ENCODE measurements at regions not wholly inside any gene's neighbourhood (a gene's known extent, or its start where the extent isn't known, plus 50 kb on each side); places are given as distances from the start of the nearest gene placed in this dataset.

- DNase-seq: no peak
Measured at GRCh38 chr5:106171132-106171531, 1499.6 kb downstream of the EFNA5 start.

- DNase-seq: no peak
Measured at GRCh38 chr5:106167766-106168165, 1503.0 kb downstream of the EFNA5 start.

GRCh38 chr5:106163233-106163632, 1507.5 kb downstream of the EFNA5 start:
- no peak for DNase-seq

- no peak for DNase-seq
Measured at GRCh38 chr5:106159616-106160015, 1511.1 kb downstream of the EFNA5 start.

GRCh38 chr5:106154280-106154716, 1516.4 kb downstream of the EFNA5 start:
- DNase-seq: no peak

DNA sequence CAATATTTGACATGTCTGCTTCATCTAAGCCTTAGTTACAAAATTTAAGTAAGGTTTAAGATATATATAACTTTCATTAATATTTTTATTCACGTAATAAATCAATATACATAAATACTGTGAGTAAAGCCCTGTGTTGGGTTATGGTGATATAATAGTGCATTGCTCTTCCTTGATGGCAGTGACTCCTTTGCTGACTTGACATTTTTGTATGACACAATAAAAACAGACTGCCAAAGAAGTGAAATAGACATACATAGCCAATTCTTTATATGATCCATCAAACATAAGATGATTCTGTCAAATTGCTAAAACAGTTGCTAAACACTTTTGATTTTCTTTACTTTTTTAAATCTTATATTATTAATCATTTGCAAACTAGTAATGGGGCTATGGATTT, 1518.2 kb downstream of the EFNA5 start:
- no peak for DNase-seq

GRCh38 chr5:106142116-106142515, 1528.6 kb downstream of the EFNA5 start:
- no peak for DNase-seq

DNA sequence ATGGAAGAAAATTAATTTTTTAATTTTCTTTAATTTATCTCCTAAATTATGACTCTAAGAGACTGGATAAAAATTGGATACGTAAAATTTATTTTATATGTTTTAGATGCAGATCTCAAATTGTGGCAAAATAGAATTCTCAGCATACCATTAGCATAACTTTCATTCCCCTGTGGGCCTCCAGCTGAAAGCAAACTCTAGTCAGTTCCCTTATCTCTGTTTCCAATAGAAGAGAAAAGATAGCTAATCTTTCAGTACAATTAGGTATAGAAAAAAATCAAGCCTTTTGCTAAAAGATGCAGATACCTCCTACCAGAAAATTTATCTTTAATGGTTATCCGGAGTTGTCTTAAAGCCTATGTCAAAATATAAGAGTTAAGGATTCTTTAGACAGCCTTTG, 1530.6 kb downstream of the EFNA5 start:
- no peak for DNase-seq

DNA sequence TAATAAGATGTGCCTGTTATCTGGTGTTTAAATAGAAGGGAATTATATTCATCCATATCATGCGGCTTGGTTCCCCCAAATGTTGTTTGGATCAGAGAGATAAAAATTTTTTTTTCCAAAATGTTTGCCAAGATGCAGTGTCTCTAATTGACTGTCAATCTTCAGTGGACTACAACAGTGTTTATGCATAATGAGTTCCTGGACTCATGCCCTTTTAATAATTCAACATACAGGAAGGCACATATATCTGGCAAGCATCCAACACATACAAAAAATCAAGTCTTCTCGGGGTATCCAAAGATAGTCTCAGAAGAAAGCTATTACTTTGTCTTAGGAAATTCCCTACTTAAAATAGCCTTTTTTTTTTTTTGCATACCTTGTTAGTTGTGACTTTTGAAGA, 1534.7 kb downstream of the EFNA5 start:
- no peak for DNase-seq

DNA sequence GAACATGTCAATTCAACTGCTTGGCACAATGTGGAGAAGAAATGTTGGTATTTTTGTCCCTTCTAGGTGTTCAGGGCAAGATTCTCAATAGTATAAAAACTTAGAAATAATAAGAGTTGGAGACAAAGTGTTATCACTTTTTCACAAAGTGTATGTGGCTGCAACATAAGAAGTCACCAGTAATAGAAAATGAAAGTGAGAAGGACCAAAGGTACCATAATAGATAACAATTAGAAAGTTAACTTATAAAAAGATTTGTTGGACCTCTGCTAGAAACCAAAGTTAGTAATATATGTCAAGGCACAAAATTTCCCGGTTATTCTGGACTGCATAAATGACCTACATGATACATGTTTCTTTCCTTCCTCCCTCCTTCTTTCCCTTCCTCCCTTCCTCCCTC, 1535.3 kb downstream of the EFNA5 start:
- DNase-seq: no peak

GRCh38 chr5:106134549-106134948, 1536.2 kb downstream of the EFNA5 start:
- DNase-seq: no peak

GRCh38 chr5:106127985-106128384, 1542.8 kb downstream of the EFNA5 start:
- no peak for DNase-seq

- no peak for DNase-seq
Measured at GRCh38 chr5:106127341-106127781, 1543.4 kb downstream of the EFNA5 start.

DNA sequence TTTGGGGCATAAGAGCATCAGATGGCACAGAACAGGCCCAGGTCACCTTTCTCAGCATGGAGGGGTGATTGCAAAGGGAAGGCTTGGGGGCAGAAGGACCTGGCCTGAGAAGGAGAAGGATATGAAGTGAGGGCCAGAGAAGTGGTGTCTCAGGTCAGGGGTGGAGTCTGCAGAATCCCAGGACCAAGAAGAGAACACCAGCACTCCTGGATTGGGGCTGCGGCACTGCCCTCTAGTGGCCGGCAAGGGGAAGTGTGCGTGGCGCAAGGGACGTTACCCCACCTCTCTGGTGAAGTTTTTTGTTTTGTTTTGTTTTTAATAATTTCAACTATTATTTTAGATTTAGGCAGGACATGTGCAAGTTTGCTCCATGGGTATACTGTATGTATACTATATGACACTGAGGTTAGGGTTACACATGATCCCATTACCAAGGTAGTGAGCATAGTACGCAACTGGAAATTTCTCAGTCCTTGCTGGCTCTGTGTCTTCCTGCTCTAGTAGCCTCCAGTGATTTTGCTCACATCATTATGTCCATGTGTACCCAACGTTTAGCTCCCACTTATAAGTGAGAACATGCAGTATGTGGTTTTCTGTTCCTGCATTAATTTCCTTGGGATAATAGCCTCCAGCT, 1548.6 kb downstream of the EFNA5 start:
- DNase-seq: peak; percentile 42

DNA sequence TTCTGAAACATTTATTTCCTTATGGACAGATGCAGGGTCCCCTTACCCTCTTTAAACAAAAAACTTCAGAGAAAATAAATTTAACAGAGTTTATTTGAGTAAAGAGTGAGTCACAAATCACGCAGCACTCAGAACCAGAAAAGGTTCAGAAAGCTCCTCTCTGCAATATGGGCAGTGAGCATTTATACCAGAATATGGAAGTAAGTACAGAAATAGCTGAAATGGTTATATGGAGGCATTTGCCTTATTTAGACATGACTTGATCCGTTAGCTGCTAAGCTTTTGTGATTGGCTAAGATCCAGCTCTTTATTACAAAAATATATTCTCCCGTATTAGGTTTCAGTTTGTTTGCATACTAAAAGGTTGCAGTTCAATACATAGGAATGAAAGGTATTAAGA, 1554.1 kb downstream of the EFNA5 start:
- no peak for DNase-seq

- no peak for DNase-seq
Measured at GRCh38 chr5:106113922-106114321, 1556.8 kb downstream of the EFNA5 start.

DNA sequence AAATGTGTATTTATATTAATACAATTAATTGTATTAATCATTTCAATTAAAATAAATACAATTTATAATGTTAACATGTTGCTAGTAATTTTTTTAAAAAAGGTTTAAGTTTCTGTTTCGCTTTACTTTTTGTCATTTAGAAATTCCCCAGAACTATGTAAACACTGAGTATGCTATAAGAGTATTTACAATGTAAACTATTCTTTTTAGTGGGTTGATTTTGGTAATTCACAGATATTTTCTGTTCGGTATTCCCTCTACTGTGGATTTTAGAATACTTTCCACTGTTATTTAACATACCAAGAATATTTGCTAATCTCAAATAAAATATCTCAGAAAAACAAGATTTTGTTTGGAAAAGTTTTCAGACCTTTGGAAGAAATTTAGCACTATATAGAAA, 1564.4 kb downstream of the EFNA5 start:
- DNase-seq: no peak

DNA sequence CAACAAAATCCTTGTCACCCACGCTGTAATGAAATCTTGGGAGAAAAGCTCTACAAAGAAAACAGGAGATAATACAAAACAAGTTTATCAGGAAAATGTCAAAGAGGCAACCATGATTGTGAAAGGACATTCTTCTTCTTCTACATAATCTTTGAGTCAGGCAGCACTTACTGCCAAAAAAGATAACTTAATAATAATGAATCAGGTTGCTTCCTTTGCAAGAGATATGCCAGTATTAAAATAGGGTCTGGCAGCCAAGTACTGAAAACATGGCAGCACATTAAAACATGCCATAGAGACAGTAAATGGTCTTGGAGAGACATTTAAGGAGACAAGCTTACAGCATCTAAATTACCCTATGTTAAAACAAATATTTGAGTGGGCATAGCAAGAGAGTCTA, 1573.4 kb downstream of the EFNA5 start:
- DNase-seq: no peak

GRCh38 chr5:106094839-106095238, 1575.9 kb downstream of the EFNA5 start:
- no peak for DNase-seq

DNA sequence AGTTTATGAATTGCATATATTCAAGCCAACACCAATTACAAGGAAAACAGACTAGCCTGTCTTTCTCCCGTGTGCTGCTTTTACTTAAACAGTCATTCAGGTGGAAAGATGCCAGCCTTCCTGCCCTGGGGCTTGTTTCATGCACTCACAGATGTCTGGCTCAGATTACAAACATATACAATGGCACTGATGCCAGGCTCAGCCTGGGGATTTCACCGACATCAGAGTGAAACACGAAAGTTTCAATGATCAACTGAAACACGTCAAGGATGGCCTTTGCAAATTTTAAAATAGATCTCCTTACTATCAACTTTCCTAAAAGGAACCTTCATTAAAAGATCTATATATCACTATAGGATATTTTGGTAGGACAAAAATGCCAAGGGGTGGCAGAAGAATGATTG, 1576.5 kb downstream of the EFNA5 start:
- DNase-seq: no peak

- no peak for DNase-seq
Measured at GRCh38 chr5:106093134-106093533, 1577.6 kb downstream of the EFNA5 start.

DNA sequence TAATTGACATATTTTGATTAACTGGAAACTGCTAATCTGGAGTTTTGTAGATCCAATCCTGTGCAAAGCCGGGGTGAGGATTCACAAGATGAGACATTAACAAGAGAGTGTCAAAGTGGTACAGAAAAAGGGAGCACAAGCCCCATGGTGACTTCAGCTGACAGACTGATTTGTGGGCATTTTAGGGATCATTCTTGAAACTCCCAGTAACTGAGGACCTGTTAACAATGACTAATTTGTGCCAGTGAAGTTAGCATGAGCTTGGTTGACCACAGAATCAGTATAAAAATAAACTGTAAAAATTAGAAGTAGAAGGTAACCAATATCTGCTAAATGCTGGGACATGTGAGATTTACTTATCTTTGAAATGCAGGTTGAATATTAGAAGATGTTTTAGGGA, 1578.3 kb downstream of the EFNA5 start:
- DNase-seq: no peak

GRCh38 chr5:106089073-106089472, 1581.7 kb downstream of the EFNA5 start:
- DNase-seq: no peak

DNA sequence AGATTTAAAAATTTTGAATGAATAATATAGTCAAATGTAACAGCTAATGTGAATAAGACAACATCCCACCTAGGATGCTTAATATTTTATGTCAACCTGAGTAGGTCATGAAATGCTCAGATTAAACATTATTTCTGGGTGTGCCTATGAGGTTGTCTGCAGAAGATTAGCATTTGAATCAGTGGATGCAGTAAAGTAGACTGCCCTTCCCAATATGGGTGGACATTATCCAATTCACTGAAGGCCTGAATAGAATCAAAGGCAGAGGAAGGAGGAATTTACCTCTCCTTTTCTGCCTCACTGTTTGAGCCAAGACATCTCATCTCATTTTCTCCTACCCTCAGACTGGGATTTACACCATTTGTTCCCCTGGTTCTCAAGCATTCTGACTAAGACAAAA, 1582.3 kb downstream of the EFNA5 start:
- DNase-seq: no peak

GRCh38 chr5:106086352-106086751, 1584.4 kb downstream of the EFNA5 start:
- DNase-seq: no peak

DNA sequence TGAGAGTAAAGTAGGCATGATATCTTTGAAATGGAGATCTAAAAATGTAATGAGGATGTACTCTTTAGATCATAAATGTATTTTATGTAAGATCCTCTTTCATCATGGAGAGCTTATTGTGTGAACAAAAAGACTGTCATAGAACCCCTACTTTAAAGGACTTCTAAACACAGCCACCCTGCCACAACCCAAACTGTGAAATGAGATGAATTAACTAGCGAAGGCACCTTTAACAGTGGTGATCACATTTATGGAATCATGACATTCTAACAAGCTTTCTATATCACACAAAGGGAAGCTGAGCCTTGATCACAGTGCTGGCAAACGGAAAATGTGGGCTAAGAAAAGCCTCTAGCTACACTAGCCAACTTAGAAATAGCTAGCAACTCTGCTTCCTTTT, 1585.2 kb downstream of the EFNA5 start:
- DNase-seq: no peak
